ENCODE measurements at regions not wholly inside any gene's neighbourhood (a gene's known extent, or its start where the extent isn't known, plus 50 kb on each side); places are given as distances from the start of the nearest gene placed in this dataset.

DNA sequence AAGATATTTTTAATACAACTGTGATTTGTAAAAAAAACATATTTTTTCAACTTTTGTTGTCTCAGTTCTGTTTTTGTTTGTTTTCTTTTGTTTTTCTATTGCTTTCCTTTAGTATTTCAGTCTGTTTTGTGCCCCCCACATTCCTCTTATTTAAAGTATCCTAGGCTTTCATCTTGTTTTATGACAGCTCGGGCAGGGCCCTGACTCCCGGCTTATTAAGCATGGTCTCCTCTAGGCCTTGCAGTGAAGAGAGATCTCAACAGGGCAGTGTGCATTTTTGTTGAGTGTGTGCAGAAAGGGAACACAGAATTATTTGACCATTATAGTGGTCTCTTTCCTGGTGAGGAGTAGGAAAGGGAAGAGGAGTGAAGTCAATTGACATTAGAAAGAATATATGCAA, 110.2 kb upstream of the SLC38A4 start:
- TF ChIP-seq, protein P1, sequence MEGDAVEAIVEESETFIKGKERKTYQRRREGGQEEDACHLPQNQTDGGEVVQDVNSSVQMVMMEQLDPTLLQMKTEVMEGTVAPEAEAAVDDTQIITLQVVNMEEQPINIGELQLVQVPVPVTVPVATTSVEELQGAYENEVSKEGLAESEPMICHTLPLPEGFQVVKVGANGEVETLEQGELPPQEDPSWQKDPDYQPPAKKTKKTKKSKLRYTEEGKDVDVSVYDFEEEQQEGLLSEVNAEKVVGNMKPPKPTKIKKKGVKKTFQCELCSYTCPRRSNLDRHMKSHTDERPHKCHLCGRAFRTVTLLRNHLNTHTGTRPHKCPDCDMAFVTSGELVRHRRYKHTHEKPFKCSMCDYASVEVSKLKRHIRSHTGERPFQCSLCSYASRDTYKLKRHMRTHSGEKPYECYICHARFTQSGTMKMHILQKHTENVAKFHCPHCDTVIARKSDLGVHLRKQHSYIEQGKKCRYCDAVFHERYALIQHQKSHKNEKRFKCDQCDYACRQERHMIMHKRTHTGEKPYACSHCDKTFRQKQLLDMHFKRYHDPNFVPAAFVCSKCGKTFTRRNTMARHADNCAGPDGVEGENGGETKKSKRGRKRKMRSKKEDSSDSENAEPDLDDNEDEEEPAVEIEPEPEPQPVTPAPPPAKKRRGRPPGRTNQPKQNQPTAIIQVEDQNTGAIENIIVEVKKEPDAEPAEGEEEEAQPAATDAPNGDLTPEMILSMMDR (IDR thresholded peaks at IDR 0.05; ENCODE audit: insufficient read depth, low read length, missing control alignments) = no peak
- no peak for DNase-seq (ENCODE audit: low read depth, low spot score)
- POLR2A ChIA-PET = no interaction called here
- CTCF ChIA-PET = interaction anchor here (0.6 to 7.9 kb wide), 11 partner anchors 11 to 864 kb away, joined by 3 to 159 read pairs (median 8); no protein-coding TSS in a partner anchor
- H3K4me3 ChIP-seq (ENCODE audit: low read depth, low read length) = no peak overlapping the region

DNA sequence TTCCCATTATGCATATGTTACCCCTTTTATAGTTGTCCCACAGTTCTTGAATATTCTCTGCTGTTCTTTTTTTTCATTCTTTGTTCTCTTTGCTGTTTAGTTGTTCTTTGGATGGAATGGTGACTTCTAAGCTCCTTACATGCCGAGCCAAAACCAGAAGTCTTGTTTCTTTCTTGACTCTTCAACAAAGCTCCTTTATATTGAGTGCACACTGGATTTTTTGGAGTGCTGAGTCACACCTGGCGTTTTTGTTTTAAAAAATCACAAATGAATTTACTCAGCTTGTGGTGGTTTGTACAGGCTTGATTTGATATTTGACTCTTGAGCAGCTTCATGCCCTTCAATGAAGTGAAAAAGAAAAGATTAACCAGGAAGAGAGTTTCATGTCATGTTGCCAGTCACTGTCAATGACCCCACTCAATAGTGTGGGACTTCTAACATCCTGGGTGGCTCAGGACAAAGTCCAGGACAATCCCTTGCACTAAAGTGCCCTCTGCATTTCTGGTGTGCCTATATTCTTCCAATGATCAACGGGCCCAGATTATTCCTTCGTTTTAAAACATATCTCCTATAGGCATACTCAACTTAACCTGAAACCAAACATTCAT, 112.4 kb upstream of the SLC38A4 start:
- TF ChIP-seq, protein P1 (IDR thresholded peaks at IDR 0.05; ENCODE audit: insufficient read depth, low read length, missing control alignments) = no peak
- CTCF ChIA-PET = interaction anchor here (0.8 to 7.9 kb wide), 4 partner anchors 81 to 784 kb away, joined by 3 to 159 read pairs (median 4); no protein-coding TSS in a partner anchor
- no peak for DNase-seq (ENCODE audit: low read depth, low spot score)
- no peak overlapping the region for H3K4me3 ChIP-seq (ENCODE audit: low read depth, low read length)
- POLR2A ChIA-PET = no interaction called here

DNA sequence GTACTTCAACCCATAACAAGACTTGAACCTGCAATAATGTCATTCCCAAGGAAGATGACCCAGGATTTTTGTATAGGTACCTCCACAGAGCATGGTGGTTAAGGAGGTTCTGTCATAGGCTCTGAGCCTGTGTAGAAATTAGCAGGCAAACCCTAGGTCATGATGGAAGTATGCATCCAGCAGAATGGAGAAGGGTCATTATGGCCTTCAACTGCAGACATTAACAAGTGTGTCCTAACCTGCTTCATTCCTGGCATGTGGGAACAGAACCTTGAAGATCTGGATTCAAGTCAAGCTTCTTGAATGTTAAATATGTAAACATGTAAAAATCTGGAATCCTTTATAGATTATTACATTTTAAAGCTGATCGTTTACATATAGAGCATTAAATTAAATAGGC, 116.2 kb upstream of the SLC38A4 start:
- no peak for DNase-seq (ENCODE audit: low read depth, low spot score)
- POLR2A ChIA-PET = interaction anchor here (0.8 kb wide), 1 partner anchor 18 kb away, joined by 3 read pairs; no protein-coding TSS in a partner anchor
- TF ChIP-seq, protein P1 (IDR thresholded peaks at IDR 0.05; ENCODE audit: insufficient read depth, low read length, missing control alignments) = no peak
- CTCF ChIA-PET = interaction anchor here (0.8 to 2.6 kb wide), 6 partner anchors 11 to 817 kb away, joined by 3 to 19 read pairs (median 7); no protein-coding TSS in a partner anchor
- no peak overlapping the region for H3K4me3 ChIP-seq (ENCODE audit: low read depth, low read length)

DNA sequence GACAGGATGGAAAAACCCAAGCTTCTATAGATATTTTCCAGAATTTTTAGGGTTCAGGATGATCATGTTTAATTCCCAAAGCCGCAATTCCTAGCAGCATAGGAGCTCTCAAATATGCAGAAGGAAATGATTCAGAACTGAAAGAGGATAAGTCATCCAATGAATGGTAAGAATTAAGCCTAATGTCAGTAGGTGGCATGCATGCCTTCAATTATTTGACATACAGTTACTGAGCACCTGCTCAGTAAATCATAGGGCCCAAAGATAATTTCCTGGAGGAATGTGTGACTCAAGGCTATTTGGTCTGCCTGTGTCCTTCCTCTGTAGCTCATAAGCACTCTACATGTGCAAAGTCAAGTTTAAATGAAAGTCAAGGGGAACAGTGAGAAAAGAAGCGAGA, 116.8 kb upstream of the SLC38A4 start:
- TF ChIP-seq, protein P1 (IDR thresholded peaks at IDR 0.05; ENCODE audit: insufficient read depth, low read length, missing control alignments) = no peak
- H3K4me3 ChIP-seq (ENCODE audit: low read depth, low read length) = no peak overlapping the region
- POLR2A ChIA-PET = interaction anchor here (0.8 kb wide), 1 partner anchor 17 kb away, joined by 3 read pairs; no protein-coding TSS in a partner anchor
- CTCF ChIA-PET = interaction anchor here (0.9 to 2.6 kb wide), 7 partner anchors 8 to 818 kb away, joined by 3 to 19 read pairs (median 6); no protein-coding TSS in a partner anchor
- no peak for DNase-seq (ENCODE audit: low read depth, low spot score)

DNA sequence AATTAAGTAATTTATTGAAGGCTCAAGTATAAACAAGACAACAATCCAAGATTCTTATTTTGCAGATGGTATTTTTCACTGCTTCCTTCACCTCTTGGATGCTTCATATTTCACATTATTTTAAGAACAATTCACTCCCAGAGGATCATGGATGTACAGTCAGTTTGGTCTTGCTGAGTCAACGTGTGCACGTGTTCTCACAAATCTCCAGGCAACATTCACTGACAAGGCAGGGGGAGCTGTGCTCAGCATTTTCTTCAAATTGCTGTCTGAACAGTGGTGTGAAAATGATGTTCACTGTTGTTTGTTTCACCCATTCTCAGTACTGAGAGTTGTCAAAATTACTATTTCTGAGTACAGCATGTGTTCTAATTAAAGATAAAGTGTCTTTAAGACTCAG, 118.3 kb upstream of the SLC38A4 start:
- no peak for DNase-seq (ENCODE audit: low read depth, low spot score)
- POLR2A ChIA-PET = no interaction called here
- CTCF ChIA-PET = interaction anchor here (0.8 to 5.2 kb wide), 12 partner anchors 9 to 743 kb away, joined by 3 to 26 read pairs (median 7); no protein-coding TSS in a partner anchor

DNA sequence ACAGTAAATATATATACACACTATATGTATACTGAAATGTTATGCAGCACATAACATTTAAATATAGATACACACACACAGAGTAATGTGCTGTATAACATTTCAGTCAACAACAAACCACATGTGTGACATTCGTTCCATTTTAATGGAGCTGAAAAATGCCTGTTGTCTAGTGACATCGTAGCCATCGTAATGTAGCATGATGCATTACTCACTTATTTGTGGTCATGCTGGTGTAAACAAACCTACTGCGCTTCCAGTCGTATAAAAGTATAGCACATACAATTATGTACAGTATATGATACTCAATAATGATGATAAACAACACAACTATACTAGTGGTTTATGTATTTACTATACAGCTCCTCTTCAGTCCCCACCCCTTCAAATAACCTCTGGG, 119.0 kb upstream of the SLC38A4 start:
- ChIA-PET POLR2A (no interaction called here), CTCF (interaction anchor here (0.8 to 5.2 kb wide), 15 partner anchors 10 to 742 kb away, joined by 3 to 26 read pairs (median 6); no protein-coding TSS in a partner anchor)
- DNase-seq (ENCODE audit: low read depth, low spot score) = no peak
- TF ChIP-seq, protein P1 (IDR thresholded peaks at IDR 0.05; ENCODE audit: insufficient read depth, low read length, missing control alignments) = no peak
- no peak overlapping the region for H3K4me3 ChIP-seq (ENCODE audit: low read depth, low read length)

More for the DNA sequence above, 118.3 kb upstream of the SLC38A4 start:
- TF ChIP-seq, protein P1 (IDR thresholded peaks at IDR 0.05; ENCODE audit: insufficient read depth, low read length, missing control alignments) = peak; percentile 34
- no peak overlapping the region for H3K4me3 ChIP-seq (ENCODE audit: low read depth, low read length)

All from AG04449 (cell line).